ENCODE measurements at regions not wholly inside any gene's neighbourhood (a gene's known extent, or its start where the extent isn't known, plus 50 kb on each side); places are given as distances from the start of the nearest gene placed in this dataset.

- no peak for TF ChIP-seq NR1H2 (CRISPR knock-in tag; IDR thresholded peaks at IDR 0.05)
- TF ChIP-seq CTCF (IDR thresholded peaks at IDR 0.05): no peak
- no peak for TF ChIP-seq AR (CRISPR knock-in tag; IDR thresholded peaks at IDR 0.05)
- no peak for TF ChIP-seq RELA (CRISPR knock-in tag; IDR thresholded peaks at IDR 0.05; ENCODE audit: borderline replicate concordance)
- TF ChIP-seq ZBTB21 (CRISPR knock-in tag; IDR thresholded peaks at IDR 0.05; ENCODE audit: borderline replicate concordance): no peak
- no peak for TF ChIP-seq ZNF263 (CRISPR knock-in tag; IDR thresholded peaks at IDR 0.05; ENCODE audit: low read depth)
Observed at GRCh38 chr15:46129145-46129544, 494.3 kb downstream of the SQOR start.

Data from WTC11 (cell line).